ENCODE measurements at regions not wholly inside any gene's neighbourhood (a gene's known extent, or its start where the extent isn't known, plus 50 kb on each side); places are given as distances from the start of the nearest gene placed in this dataset.

DNA sequence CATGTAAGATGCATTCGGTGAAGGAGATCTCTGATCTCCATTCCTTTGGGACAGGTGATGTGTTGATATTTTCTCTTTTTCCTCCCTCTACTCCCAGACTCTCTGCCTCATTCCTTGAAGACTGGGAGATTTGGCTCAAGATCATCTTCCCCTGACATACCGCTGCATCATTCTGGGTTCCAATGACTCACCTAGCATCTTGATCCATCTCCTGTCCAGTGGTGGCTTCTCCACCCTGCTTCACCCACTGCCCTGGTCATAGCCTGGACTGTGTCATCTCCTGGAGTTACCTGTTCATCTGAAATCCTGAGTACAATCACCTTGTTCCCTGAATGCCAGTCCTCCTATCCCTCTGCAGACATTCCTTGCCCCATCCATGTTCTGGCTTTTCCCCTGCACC is 57.4 kb upstream of the TRAK1 start:
- ChIA-PET CTCF (no interaction called here), POLR2A (no interaction called here)
- H3K4me1 ChIP-seq (ENCODE audit: control insufficient read depth, insufficient read depth, low read length) = peaks cover 3% of the 10 kb centered on the region; the same call in 1 of the 2 replicates
- no peaks in the 10 kb centered on the region for H3K9me3 ChIP-seq (ENCODE audit: control insufficient read depth, insufficient read depth, low read depth, low read length)
- H3K4me3 ChIP-seq (ENCODE audit: low read depth, low read length) = no peak overlapping the region
- no peak overlapping the region for H3K27ac ChIP-seq (ENCODE audit: extremely low read depth, low read depth, low read length)
- peaks cover 0 to 12% of the 10 kb centered on the region in 2 experiments; a peak in 1 of 3 replicates for H3K36me3 ChIP-seq (ENCODE audit: control insufficient read depth in 2 of 2, insufficient read depth in 1 of 2, low read length in 2 of 2)
- TF ChIP-seq KLF8 (tag by site-specific recombination; IDR thresholded peaks at IDR 0.05) (no peak), ZNF140 (tag by site-specific recombination; IDR thresholded peaks at IDR 0.05) (no peak), TCF7L2 (IDR thresholded peaks at IDR 0.05; ENCODE audit: borderline replicate concordance, low read depth, low read length) (no peak), ZSCAN23 (tag by site-specific recombination; IDR thresholded peaks at IDR 0.05) (no peak), FEZF1 (tag by site-specific recombination; IDR thresholded peaks at IDR 0.05) (no peak), ZNF10 (tag by site-specific recombination; IDR thresholded peaks at IDR 0.05) (no peak), ZNF670 (tag by site-specific recombination; IDR thresholded peaks at IDR 0.05; ENCODE audit: low read depth) (no peak), ZNF596 (tag by site-specific recombination; IDR thresholded peaks at IDR 0.05) (no peak), ZNF521 (tag by site-specific recombination; IDR thresholded peaks at IDR 0.05) (no peak), MYNN (tag by site-specific recombination; IDR thresholded peaks at IDR 0.05; ENCODE audit: borderline replicate concordance) (no peak), ZNF423 (tag by site-specific recombination; IDR thresholded peaks at IDR 0.05) (no peak), ZBTB20 (tag by site-specific recombination; IDR thresholded peaks at IDR 0.05) (no peak), BCL11B (tag by site-specific recombination; IDR thresholded peaks at IDR 0.05; ENCODE audit: low read depth) (no peak), ZNF416 (tag by site-specific recombination; IDR thresholded peaks at IDR 0.05) (no peak)
- TF ChIP-seq, protein P1, sequence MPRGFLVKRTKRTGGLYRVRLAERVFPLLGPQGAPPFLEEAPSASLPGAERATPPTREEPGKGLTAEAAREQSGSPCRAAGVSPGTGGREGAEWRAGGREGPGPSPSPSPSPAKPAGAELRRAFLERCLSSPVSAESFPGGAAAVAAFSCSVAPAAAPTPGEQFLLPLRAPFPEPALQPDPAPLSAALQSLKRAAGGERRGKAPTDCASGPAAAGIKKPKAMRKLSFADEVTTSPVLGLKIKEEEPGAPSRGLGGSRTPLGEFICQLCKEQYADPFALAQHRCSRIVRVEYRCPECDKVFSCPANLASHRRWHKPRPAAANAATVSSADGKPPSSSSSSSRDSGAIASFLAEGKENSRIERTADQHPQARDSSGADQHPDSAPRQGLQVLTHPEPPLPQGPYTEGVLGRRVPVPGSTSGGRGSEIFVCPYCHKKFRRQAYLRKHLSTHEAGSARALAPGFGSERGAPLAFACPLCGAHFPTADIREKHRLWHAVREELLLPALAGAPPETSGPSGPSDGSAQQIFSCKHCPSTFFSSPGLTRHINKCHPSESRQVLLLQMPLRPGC (tag by site-specific recombination; IDR thresholded peaks at IDR 0.05) = no peak
- TF ChIP-seq, protein P2, sequence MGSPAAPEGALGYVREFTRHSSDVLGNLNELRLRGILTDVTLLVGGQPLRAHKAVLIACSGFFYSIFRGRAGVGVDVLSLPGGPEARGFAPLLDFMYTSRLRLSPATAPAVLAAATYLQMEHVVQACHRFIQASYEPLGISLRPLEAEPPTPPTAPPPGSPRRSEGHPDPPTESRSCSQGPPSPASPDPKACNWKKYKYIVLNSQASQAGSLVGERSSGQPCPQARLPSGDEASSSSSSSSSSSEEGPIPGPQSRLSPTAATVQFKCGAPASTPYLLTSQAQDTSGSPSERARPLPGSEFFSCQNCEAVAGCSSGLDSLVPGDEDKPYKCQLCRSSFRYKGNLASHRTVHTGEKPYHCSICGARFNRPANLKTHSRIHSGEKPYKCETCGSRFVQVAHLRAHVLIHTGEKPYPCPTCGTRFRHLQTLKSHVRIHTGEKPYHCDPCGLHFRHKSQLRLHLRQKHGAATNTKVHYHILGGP (tag by site-specific recombination; IDR thresholded peaks at IDR 0.05) = no peak
- TF ChIP-seq, protein P3, sequence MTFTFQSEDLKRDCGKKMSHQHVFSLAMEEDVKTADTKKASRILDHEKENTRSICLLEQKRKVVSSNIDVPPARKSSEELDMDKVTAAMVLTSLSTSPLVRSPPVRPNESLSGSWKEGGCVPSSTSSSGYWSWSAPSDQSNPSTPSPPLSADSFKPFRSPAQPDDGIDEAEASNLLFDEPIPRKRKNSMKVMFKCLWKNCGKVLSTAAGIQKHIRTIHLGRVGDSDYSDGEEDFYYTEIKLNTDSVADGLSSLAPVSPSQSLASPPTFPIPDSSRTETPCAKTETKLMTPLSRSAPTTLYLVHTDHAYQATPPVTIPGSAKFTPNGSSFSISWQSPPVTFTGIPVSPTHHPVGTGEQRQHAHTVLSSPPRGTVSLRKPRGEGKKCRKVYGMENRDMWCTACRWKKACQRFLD (tag by site-specific recombination; IDR thresholded peaks at IDR 0.05) = no peak

DNA sequence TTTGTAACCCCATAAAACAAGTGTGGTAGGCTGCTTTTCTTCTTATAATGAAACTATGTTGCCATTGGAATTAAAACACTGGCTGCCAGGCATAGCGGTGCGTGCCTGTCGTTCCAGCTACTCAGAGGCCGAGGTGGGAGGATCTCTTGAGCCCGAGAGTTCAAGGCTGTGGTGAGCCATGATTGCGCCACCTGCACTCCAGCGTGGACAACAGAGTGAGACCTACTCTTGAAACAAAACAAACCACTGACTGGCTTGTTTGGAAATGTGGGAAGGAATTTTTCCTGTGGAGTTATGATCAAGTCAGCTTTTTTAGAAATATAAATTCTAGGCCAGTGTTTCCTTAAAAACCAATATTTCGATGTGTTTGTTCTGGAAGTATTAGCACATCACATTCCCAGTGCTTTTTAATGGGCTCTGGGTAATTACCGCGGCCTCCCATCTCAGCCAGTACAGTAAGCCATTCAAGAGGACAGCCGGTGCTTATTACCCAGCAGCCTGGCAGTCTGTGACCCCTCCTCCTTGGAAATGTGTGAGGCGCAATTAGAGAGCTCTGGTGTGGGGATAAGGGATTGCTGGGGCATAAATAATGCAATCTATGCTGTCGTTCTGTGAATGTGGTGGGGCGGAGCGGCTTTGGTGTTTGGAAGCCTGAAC is 58.3 kb upstream of the TRAK1 start:
- ChIA-PET POLR2A (no interaction called here), CTCF (no interaction called here)
- Histone ChIP-seq H3K4me3 (ENCODE audit: low read depth, low read length) (no peak overlapping the region), H3K9me3 (ENCODE audit: control insufficient read depth, insufficient read depth, low read depth, low read length) (no peaks in the 10 kb centered on the region), H3K27ac (ENCODE audit: extremely low read depth, low read depth, low read length) (no peak overlapping the region), H3K4me1 (ENCODE audit: control insufficient read depth, insufficient read depth, low read length) (peaks cover 3% of the 10 kb centered on the region; the same call in 1 of the 2 replicates), H3K36me3 (ENCODE audit: control insufficient read depth in 2 of 2, insufficient read depth in 1 of 2, low read length in 2 of 2) (peaks cover 0 to 12% of the 10 kb centered on the region in 2 experiments; a peak in 1 of 3 replicates)
- TF ChIP-seq TRIM28 (IDR thresholded peaks at IDR 0.05; ENCODE audit: borderline replicate concordance, low read length) = peak; percentile 34; the same call in 1 of the 2 replicates
- TF ChIP-seq, protein P4, sequence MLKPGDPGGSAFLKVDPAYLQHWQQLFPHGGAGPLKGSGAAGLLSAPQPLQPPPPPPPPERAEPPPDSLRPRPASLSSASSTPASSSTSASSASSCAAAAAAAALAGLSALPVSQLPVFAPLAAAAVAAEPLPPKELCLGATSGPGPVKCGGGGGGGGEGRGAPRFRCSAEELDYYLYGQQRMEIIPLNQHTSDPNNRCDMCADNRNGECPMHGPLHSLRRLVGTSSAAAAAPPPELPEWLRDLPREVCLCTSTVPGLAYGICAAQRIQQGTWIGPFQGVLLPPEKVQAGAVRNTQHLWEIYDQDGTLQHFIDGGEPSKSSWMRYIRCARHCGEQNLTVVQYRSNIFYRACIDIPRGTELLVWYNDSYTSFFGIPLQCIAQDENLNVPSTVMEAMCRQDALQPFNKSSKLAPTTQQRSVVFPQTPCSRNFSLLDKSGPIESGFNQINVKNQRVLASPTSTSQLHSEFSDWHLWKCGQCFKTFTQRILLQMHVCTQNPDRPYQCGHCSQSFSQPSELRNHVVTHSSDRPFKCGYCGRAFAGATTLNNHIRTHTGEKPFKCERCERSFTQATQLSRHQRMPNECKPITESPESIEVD (tag by site-specific recombination; IDR thresholded peaks at IDR 0.05) = peak; percentile 75
- peak; percentile 63 for TF ChIP-seq SP7 (tag by site-specific recombination; IDR thresholded peaks at IDR 0.05)
- no peak for TF ChIP-seq ZNF623 (tag by site-specific recombination; IDR thresholded peaks at IDR 0.05)
- 0 out of 2 replicates have a peak, but pooled peaks have one; percentile 16 for TF ChIP-seq ZNF585B (tag by site-specific recombination; IDR thresholded peaks at IDR 0.05)
- TF ChIP-seq, protein P5, sequence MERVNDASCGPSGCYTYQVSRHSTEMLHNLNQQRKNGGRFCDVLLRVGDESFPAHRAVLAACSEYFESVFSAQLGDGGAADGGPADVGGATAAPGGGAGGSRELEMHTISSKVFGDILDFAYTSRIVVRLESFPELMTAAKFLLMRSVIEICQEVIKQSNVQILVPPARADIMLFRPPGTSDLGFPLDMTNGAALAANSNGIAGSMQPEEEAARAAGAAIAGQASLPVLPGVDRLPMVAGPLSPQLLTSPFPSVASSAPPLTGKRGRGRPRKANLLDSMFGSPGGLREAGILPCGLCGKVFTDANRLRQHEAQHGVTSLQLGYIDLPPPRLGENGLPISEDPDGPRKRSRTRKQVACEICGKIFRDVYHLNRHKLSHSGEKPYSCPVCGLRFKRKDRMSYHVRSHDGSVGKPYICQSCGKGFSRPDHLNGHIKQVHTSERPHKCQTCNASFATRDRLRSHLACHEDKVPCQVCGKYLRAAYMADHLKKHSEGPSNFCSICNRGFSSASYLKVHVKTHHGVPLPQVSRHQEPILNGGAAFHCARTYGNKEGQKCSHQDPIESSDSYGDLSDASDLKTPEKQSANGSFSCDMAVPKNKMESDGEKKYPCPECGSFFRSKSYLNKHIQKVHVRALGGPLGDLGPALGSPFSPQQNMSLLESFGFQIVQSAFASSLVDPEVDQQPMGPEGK (tag by site-specific recombination; IDR thresholded peaks at IDR 0.05) = no peak
- peak; percentile 28; the same call in 1 of the 2 replicates for TF ChIP-seq ZEB2 (tag by site-specific recombination; IDR thresholded peaks at IDR 0.05)
- TF ChIP-seq ZBTB17 (tag by site-specific recombination; IDR thresholded peaks at IDR 0.05) = peak; percentile 36; the same call in 1 of the 2 replicates
- TF ChIP-seq ZNF660 (tag by site-specific recombination; IDR thresholded peaks at IDR 0.05) = 0 out of 2 replicates have a peak, but pooled peaks have one; percentile 44
- peak; percentile 88 for TF ChIP-seq ZNF600 (tag by site-specific recombination; IDR thresholded peaks at IDR 0.05)
- TF ChIP-seq OSR2 (tag by site-specific recombination; IDR thresholded peaks at IDR 0.05) = peak; percentile 31; the same call in 1 of the 2 replicates
- TF ChIP-seq RBAK (tag by site-specific recombination; IDR thresholded peaks at IDR 0.05) = no peak
- TF ChIP-seq WT1 (tag by site-specific recombination; IDR thresholded peaks at IDR 0.05) = 0 out of 2 replicates have a peak, but pooled peaks have one; percentile 23

Data from HEK293 (cell line).